ENCODE measurements at regions not wholly inside any gene's neighbourhood (a gene's known extent, or its start where the extent isn't known, plus 50 kb on each side); places are given as distances from the start of the nearest gene placed in this dataset.
"Not testable (repeated sequence)": the region's sequence is repeated elsewhere in the genome, so short reads cannot be mapped to it uniquely, and the experiment has no call there.

- H3K36me3 ChIP-seq (ENCODE audit: control insufficient read depth, insufficient read depth, low read length) = no peaks in the 10 kb centered on the region
- H3K27me3 ChIP-seq (replicated peaks; ENCODE audit: control insufficient read depth, insufficient read depth, low read length) = no peaks in the 10 kb centered on the region
- TF ChIP-seq CTCF (IDR thresholded peaks at IDR 0.05; ENCODE audit: insufficient read depth, low read length, poor library complexity, severe bottlenecking) = no peak
- no peak overlapping the region for H3K4me3 ChIP-seq (replicated peaks; ENCODE audit: low read depth, low read length)
- no peak for DNase-seq (ENCODE audit: extremely low read depth, insufficient read length)
Observed at GRCh38 chr5:116772152-116772501, 197.5 kb upstream of the SEMA6A start.

DNA sequence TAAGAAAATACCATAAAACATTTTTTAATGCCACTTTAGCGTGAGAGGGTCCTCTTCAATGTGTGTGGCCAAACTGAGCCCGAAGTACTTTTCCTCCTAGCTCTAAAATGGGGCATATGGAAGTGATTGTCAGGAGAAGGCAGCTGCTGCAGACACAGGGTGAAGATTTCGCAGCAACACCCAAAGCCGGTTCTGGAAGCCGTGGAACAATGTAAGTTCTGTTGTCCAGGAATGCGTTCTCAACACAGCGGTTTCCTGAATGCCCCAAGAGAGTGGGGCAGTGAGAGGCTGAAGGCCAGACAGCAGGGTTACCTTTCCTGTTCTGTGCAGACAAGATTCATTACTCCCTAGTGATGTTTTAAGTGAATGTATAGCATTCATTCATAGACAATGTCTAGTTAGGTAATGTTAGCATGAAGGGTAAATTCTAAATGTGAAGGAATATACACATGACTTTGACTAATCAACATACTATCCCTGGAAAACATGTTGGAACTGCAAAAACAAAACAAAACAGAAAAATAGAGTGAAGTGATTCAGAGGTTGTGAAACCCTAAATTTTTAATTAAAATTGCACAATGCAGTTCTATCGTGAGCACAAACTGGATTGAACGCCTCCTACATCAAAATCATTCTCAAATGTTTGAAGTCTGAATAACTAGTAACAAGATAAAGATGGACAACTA lies 197.0 kb upstream of the SEMA6A start:
- Histone ChIP-seq H3K27me3 (replicated peaks; ENCODE audit: control insufficient read depth, insufficient read depth, low read length) (no peaks in the 10 kb centered on the region), H3K36me3 (ENCODE audit: control insufficient read depth, insufficient read depth, low read length) (no peaks in the 10 kb centered on the region), H3K4me3 (replicated peaks; ENCODE audit: low read depth, low read length) (no peak overlapping the region)
- no peak for DNase-seq (ENCODE audit: extremely low read depth, insufficient read length)
- no peak for TF ChIP-seq CTCF (IDR thresholded peaks at IDR 0.05; ENCODE audit: insufficient read depth, low read length, poor library complexity, severe bottlenecking)

DNA sequence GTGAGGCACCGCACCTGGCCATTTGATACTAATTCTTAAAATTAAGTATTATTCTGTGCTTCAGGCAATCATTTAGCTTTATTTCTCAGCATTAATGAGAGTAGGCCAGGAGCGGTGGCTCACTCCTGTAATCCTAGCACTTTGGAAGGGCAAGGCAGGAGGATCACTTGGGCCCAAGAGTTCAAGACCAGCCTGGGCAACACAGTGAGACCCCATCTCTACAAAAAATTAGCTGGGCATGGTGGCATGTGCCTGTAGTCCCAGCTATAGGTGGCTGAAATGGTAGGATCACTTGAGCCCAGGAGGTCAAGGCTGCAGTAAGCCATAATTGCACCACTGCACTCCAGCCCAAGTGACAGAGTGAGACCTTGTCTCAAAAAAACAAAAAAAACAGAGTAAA lies 195.3 kb upstream of the SEMA6A start:
- not testable (repeated sequence) for DNase-seq (ENCODE audit: extremely low read depth, insufficient read length); H3K4me3 ChIP-seq (replicated peaks; ENCODE audit: low read depth, low read length); H3K27me3 ChIP-seq (replicated peaks; ENCODE audit: control insufficient read depth, insufficient read depth, low read length); H3K36me3 ChIP-seq (ENCODE audit: control insufficient read depth, insufficient read depth, low read length)

DNA sequence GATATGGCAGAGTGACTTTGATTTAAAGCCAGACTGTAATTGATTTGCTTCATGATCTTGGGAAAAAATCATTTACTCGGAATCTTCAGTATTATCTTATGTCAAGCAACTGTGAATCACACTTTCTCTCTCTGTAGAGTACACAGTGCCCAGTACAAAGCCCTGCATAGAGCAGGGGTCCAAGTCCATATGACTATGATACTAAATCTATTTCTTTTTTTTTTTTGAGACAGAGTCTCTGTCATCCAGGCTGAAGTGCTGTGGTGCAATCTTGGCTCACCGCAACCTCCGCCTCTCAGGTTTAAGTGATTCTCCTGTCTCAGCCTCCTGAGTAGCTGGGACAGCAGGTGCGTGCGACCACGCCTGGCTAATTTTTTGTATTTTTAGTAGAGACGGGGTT lies 194.8 kb upstream of the SEMA6A start:
- no peak overlapping the region for H3K4me3 ChIP-seq (replicated peaks; ENCODE audit: low read depth, low read length)
- H3K36me3 ChIP-seq (ENCODE audit: control insufficient read depth, insufficient read depth, low read length) = no peaks in the 10 kb centered on the region
- no peak for DNase-seq (ENCODE audit: extremely low read depth, insufficient read length)
- no peak for TF ChIP-seq CTCF (IDR thresholded peaks at IDR 0.05; ENCODE audit: insufficient read depth, low read length, poor library complexity, severe bottlenecking)
- H3K27me3 ChIP-seq (replicated peaks; ENCODE audit: control insufficient read depth, insufficient read depth, low read length) = no peaks in the 10 kb centered on the region

DNA sequence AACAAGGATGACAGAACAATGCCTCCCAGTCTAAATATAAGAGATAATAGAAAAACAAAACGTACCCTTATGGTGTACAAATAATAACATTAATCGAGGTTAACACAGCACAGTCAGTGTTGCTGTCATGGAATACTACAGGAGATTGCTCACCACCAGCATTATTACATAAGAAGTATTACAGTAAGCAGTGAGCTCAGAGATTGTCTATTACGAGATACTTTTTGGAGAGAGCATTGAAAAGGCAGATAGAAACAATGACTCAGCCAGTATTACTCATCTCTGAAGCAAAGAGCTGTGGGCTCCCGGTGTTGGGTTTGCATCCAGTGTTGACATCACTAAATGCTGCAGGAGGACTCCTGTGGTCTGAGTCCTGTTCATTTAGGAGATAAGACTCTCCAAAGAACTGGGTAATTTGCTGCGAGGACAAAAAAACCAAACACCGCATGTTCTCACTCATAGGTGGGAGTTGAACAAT lies 191.9 kb upstream of the SEMA6A start:
- no peak overlapping the region for H3K4me3 ChIP-seq (replicated peaks; ENCODE audit: low read depth, low read length)
- no peak for TF ChIP-seq CTCF (IDR thresholded peaks at IDR 0.05; ENCODE audit: insufficient read depth, low read length, poor library complexity, severe bottlenecking)
- no peaks in the 10 kb centered on the region for H3K27me3 ChIP-seq (replicated peaks; ENCODE audit: control insufficient read depth, insufficient read depth, low read length)
- peak; percentile 54 for DNase-seq (ENCODE audit: extremely low read depth, insufficient read length)
- H3K36me3 ChIP-seq (ENCODE audit: control insufficient read depth, insufficient read depth, low read length) = no peaks in the 10 kb centered on the region

DNA sequence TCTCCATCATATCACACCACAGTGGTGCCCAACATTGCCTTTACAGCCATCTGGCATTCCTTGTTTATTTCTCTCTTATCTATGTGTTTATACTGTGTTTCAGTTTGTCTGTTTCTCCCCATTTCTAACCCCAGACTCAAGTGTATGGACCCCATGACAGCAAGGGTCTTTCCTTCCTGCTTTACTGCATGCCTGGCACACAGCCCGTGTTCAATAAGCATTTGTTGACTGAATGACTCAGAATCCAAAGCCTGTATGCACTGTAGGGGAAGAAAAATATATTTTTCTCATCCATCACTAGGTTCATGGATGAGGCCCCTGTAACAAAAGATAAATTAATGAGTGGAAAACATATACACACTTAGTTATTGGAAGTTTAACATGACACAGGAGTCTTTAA lies 190.8 kb upstream of the SEMA6A start:
- Histone ChIP-seq H3K27me3 (replicated peaks; ENCODE audit: control insufficient read depth, insufficient read depth, low read length) (no peaks in the 10 kb centered on the region), H3K4me3 (replicated peaks; ENCODE audit: low read depth, low read length) (no peak overlapping the region), H3K36me3 (ENCODE audit: control insufficient read depth, insufficient read depth, low read length) (no peaks in the 10 kb centered on the region)
- TF ChIP-seq CTCF (IDR thresholded peaks at IDR 0.05; ENCODE audit: insufficient read depth, low read length, poor library complexity, severe bottlenecking) = no peak
- no peak for DNase-seq (ENCODE audit: extremely low read depth, insufficient read length)

Measured in GM06990 (cell line).